GM11168 (cell line): ENCODE measurements at regions not wholly inside any gene's neighbourhood (a gene's known extent, or its start where the extent isn't known, plus 50 kb on each side); places are given as distances from the start of the nearest gene placed in this dataset.

Source experiments
- in situ Hi-C: fragments of 300-500 bp; cut with MboI; formaldehyde crosslinking; loops from one replicate; pipeline ENCODE4 v1.12.0; 2022; ENCODE audit warnings: low sequenced_read_pairs; ENCODE audit not compliant: unreplicated experiment

GRCh38 chr4:111666826-111667360 lies 478.4 kb upstream of the FAM241A start:
- in situ Hi-C loops = no loop called here

- in situ Hi-C loops = no loop called here
Observed at GRCh38 chr4:111671756-111672155, 473.5 kb upstream of the FAM241A start.

GRCh38 chr4:111675746-111676145 lies 469.5 kb upstream of the FAM241A start:
- in situ Hi-C loops = no loop called here

GRCh38 chr4:111676533-111676932 lies 468.7 kb upstream of the FAM241A start:
- in situ Hi-C loops = no loop called here

GRCh38 chr4:111678479-111678878 lies 466.8 kb upstream of the FAM241A start:
- in situ Hi-C loops = no loop called here

- in situ Hi-C loops = no loop called here
Observed at GRCh38 chr4:111678908-111679307, 466.3 kb upstream of the FAM241A start.

- in situ Hi-C loops = no loop called here
Observed at GRCh38 chr4:111681270-111681669, 464.0 kb upstream of the FAM241A start.

GRCh38 chr4:111681751-111682150 lies 463.5 kb upstream of the FAM241A start:
- in situ Hi-C loops = no loop called here

GRCh38 chr4:111685205-111685604 lies 460.0 kb upstream of the FAM241A start:
- in situ Hi-C loops = no loop called here

GRCh38 chr4:111689214-111689613 lies 456.0 kb upstream of the FAM241A start:
- in situ Hi-C loops = no loop called here

GRCh38 chr4:111689731-111690130 lies 455.5 kb upstream of the FAM241A start:
- in situ Hi-C loops = no loop called here

GRCh38 chr4:111693758-111694157 lies 451.5 kb upstream of the FAM241A start:
- in situ Hi-C loops = no loop called here

GRCh38 chr4:111695677-111696076 lies 449.6 kb upstream of the FAM241A start:
- in situ Hi-C loops = no loop called here

GRCh38 chr4:111696505-111696904 lies 448.7 kb upstream of the FAM241A start:
- in situ Hi-C loops = no loop called here

- in situ Hi-C loops = no loop called here
Observed at GRCh38 chr4:111697176-111697942, 447.9 kb upstream of the FAM241A start.

- in situ Hi-C loops = no loop called here
Observed at GRCh38 chr4:111698361-111698760, 446.9 kb upstream of the FAM241A start.

- in situ Hi-C loops = no loop called here
Observed at GRCh38 chr4:111699165-111699564, 446.1 kb upstream of the FAM241A start.

- in situ Hi-C loops = no loop called here
Observed at GRCh38 chr4:111701102-111701501, 444.2 kb upstream of the FAM241A start.

- in situ Hi-C loops = no loop called here
Observed at GRCh38 chr4:111707491-111707890, 437.8 kb upstream of the FAM241A start.

GRCh38 chr4:111712093-111712677 lies 433.1 kb upstream of the FAM241A start:
- in situ Hi-C loops = no loop called here

- in situ Hi-C loops = no loop called here
Observed at GRCh38 chr4:111713276-111713675, 432.0 kb upstream of the FAM241A start.

- in situ Hi-C loops = no loop called here
Observed at GRCh38 chr4:111717921-111718320, 427.3 kb upstream of the FAM241A start.
